GM20431 (cell line): ENCODE measurements at regions not wholly inside any gene's neighbourhood (a gene's known extent, or its start where the extent isn't known, plus 50 kb on each side); places are given as distances from the start of the nearest gene placed in this dataset.
"Not testable (repeated sequence)": the region's sequence is repeated elsewhere in the genome, so short reads cannot be mapped to it uniquely, and the experiment has no call there.

Experiments
- in situ Hi-C: fragments of 300-500 bp; cut with MseI, MboI; formaldehyde crosslinking; loops from one replicate; pipeline ENCODE4 v1.15.0; 2020; ENCODE audit warnings: low sequenced_read_pairs; ENCODE audit not compliant: unreplicated experiment

GRCh38 chr20:56909918-56910714 is 281.0 kb downstream of the TFAP2C start:
- in situ Hi-C loops = no loop called here

DNA sequence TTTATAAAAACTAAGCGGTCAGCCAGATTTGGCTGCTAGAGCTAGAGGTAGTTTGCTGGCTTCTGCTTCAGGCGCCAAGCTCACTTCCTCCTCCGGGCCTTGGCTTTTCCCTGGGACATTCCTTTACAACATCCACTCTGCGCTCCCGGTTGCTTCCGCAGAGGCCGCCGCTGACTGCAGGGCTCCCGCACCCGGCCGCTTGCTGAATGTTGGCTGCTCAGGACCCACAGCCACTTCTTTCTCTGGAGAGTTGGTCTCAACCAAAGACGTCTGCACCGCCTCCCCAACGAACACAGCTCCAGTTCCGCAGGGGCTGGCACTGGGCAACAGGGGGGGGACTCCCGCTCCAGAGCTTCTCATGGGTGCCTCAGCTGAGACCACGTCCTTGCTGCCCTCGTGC is 282.8 kb downstream of the TFAP2C start:
- in situ Hi-C loops = no loop called here

GRCh38 chr20:56914532-56914931 is 285.4 kb downstream of the TFAP2C start:
- in situ Hi-C loops = no loop called here

- in situ Hi-C loops = no loop called here
These were observed 287.2 kb downstream of the TFAP2C start for GRCh38 chr20:56916345-56916622.

DNA sequence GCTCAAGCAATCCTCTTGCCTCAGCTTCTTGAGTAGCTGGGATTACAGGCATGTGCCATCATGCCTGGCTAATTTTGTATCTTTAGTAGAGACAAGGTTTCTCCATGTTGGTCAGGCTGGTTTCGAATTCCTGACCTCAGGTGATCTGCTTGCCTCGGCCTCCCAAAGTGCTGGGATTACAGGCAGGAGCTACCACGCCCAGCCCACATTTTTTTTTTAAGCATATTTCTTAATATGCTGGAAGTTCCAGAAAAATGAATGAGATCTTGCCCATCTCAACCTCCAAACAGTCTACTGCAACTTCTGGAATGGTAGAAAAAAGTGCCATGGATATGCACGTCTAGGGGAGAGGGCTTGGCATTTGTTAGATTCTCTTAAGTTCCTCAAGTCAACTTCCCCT is 290.9 kb downstream of the TFAP2C start:
- in situ Hi-C loops = not testable (repeated sequence)

DNA sequence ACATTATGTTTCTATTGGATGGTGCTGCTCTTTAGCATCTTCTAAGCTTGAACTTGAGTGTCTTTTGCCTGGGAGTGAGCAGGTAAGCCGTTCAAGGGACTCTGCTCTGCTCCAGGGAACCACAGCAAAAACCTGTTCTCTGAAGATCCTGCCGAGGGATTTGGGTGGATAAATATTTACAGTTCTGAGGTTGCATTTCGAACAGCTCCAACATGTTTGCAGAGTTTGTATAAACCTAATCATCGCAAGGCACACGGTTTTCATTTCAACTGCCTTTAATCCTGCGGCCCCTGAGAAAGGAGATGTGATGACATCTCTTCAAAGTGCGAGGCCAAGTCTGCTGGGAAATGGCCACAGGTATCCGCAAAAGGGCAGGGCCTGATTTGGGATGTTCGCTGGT is 293.4 kb downstream of the TFAP2C start:
- in situ Hi-C loops = no loop called here

GRCh38 chr20:56924292-56925081 is 295.4 kb downstream of the TFAP2C start:
- in situ Hi-C loops = no loop called here

DNA sequence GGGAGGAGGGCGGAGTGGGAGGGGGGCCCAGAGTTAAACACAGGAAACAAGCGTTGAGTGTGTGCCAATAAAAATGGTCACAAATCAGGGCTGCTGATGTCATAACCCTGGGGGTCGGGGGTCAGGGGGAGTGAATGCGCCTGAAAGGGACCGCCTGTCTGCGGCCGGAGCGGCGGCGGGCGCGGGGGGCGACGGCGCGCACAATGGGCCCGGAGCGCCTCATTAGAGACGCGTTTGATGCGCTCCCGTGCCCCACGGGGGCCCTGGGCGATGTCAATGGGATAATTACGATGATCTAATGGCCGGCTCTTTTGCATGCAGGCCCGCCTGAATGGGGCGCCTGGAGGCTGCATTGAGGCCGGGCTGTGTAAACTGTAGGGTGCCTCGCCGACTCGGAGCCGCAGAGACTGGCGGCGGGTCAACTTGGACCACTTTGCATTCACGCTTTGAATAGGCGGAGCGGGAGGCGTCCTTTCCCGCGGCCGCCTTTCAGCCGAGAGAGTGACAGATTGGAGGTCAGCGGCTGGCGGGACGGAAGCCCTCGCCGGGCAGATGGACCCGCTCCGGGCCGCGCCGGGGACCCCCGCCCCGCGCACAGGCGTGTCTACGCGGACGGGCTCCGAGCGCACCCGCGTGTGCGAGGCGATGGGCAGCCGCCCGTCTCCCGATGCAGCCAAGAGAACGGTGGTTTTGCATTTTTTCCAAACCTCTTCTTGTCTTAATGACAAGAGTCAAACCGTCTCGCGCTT is 296.1 kb downstream of the TFAP2C start:
- in situ Hi-C loops = no loop called here

DNA sequence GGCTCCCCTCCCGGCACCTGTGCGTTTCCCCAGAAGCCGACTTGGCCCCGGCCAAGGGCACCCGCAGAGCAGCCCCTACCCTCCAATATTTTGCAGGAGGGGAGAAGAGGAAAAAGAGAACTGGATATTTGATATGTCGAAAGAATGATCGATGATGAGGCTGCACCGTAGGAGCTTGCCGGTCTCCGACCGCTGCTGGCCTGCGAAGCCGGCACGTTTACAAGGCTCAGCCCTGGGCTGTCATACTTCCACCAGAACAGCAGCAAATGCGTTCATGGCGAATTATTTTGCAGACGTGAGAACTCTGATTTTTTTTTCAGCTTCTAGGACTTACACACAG is 296.7 kb downstream of the TFAP2C start:
- in situ Hi-C loops = no loop called here

GRCh38 chr20:56926501-56926900 is 297.4 kb downstream of the TFAP2C start:
- in situ Hi-C loops = no loop called here

GRCh38 chr20:56927127-56927526 is 298.0 kb downstream of the TFAP2C start:
- in situ Hi-C loops = no loop called here

DNA sequence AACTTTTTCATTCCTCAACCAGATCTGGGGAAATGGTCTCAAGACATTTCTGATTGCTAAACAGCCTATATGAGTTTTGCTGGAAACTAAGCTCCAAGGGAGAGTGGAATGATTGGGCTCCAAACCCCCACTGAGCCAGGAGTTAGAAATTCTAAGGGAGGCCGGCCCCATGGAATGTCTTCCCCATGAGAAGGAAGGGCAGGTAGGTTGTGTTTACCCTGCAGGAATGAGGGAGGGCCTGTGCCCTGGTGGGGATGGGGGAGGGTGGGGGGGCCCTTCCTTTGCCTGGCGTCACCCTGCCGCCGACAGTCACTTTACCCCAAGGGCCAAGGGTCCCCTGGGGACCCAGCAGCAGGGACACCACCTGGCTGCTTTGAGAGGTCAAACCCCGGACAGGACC is 298.9 kb downstream of the TFAP2C start:
- in situ Hi-C loops = no loop called here

- in situ Hi-C loops = no loop called here
These were observed 300.5 kb downstream of the TFAP2C start for GRCh38 chr20:56929606-56930005.

GRCh38 chr20:56930876-56931275 is 301.8 kb downstream of the TFAP2C start:
- in situ Hi-C loops = no loop called here

DNA sequence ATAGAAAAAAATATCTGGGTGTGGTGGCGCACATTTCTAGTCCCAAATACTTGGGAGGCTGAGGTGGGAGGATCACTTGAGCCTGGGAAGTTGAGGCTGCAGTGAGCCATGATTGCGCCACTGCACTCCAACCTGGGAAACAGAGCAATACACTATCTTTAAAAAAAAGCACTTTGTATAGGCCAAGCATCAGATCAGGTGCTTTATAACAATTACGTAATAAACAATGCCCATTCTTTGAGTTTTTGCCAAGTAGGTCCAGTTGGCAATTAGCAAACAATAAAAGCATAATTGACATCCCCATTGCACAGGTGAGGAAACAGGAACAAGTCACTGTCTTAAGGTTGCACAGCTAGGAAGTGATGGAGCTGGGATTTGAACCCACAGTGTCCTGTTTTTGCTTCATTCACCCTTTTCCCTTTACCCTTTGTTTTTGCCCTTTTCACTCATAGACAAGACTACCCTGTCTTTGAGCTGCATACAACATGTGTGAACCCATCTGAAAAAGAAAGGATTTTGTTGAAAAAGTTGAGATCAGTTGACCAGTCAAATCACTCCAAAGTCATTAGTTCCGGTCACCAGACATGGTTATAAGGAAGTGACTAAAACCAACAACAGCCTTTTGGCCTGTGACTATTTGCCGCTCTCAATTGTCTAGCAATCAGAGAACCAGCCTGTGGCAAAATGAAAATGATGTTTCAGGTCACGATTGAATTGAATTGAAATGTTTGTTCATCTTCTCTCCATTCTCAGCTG is 303.6 kb downstream of the TFAP2C start:
- in situ Hi-C loops = no loop called here

DNA sequence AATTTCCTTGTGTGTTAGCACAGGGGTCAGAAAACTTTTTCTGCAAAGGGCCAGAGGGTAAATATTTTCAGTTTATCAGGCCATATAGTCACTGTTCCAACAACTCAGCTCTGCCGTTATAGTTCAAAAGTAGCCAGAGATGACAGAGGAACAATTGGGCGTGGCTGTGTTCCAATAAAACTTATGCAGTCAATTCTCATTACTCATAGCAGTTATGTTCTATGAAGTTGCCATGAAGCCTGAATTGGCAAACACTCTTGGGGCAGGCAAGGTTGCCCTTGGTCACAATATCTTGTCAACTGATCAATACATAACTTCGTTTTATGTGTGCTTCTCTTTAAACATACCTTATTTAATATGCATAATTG is 304.2 kb downstream of the TFAP2C start:
- in situ Hi-C loops = no loop called here

DNA sequence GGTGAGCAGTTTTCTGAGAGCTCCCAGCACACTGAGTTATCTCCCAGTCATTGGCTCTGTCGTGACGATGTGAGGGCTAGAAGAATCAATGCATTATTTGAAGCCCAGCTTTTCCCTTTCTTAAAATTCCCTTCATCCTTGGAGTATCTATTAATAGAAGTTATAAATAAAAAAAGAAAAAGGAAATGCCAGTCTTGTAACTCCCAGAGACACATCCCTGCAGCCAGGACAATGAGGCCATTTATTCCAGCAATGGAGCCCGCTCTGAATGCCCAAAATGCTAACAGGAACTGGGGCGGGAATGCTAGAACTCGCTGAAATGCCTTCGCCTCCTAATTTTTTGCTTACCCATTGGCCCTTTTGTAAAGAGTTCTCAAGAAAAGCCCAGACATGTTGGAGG is 305.8 kb downstream of the TFAP2C start:
- in situ Hi-C loops = no loop called here

GRCh38 chr20:56940466-56940865 is 311.4 kb downstream of the TFAP2C start:
- in situ Hi-C loops = no loop called here

- in situ Hi-C loops = no loop called here
These were observed 312.1 kb downstream of the TFAP2C start for GRCh38 chr20:56941101-56941686.
